NCI-H1694 (cell line): ENCODE measurements at regions not wholly inside any gene's neighbourhood (a gene's known extent, or its start where the extent isn't known, plus 50 kb on each side); places are given as distances from the start of the nearest gene placed in this dataset.
"Not testable (repeated sequence)": the region's sequence is repeated elsewhere in the genome, so short reads cannot be mapped to it uniquely, and the experiment has no call there.

ENCODE experiments used
- DNase-seq: peaks from one replicate; lab custom pipeline; 2025; lab: John Stamatoyannopoulos, UW

DNA sequence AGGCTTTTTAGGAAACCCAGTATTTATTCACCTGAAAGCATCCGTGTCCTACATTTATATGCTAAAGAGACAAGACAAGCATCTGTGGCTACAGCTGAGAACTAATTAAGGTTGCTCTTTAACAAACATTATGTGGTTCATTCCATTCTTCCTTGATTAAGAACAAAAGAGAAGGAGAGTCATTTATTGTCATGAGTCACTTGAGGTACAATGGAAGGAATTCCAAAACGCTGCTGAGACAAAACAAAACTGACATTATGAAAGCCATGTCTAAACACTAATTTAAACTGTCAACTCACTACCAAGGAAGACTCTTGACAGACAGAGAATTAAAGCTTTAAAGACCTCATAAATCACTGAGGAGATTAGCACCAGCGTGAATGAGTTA lies 214.4 kb downstream of the BMP4 start:
- no peak for DNase-seq

DNA sequence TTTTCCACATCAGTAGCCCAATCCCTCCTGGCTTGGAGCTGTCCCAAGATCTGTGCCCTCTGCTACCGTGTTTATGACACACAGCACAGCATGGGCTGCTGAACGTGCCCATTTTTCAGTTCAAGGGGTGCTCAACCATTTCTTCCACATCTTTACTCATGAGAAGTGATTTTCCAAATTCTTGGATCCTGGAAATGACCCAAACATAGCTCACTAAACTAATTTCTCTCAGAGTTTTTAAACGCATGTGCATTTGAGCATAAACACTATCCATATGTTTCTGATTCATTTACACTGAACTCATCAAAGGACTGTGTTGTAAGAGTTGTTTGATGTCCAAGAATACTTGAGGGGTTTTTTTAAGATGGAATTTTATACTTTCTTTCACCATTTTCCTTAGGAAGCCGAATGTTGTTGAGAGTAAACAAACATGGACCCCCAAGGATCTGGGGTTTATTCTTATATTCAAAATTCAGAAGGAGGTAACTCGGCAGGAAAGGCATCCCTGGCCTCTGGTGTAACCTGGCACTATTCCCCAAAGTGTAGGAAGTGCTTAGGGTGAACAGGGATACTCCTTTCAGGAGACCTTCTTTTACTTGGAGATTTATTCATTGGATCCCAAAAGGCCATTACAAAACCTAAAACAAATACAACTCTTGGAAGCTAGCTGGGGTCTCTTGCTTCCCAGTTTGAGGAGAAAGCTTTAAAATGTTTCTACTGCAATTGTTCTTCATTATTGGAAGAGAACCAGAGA lies 215.0 kb downstream of the BMP4 start:
- DNase-seq = peak; percentile 55

DNA sequence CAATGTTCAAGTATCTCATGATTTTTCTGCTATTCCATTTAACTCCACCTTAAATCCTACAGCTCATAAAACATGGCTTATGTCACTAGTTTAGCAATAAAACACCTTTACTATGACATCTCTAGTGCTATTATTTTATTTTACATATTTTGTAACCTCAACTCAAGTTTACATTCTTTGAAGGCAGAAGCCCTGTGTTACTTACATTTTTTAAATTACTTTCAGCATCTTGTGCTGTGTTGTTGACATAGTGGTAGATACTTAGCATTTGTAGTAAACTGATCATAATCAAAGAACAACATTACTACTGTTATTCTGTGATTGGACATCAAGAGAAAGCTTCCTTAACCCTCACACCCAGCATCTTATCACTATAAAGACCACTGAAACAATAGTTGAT lies 216.1 kb downstream of the BMP4 start:
- no peak for DNase-seq

DNA sequence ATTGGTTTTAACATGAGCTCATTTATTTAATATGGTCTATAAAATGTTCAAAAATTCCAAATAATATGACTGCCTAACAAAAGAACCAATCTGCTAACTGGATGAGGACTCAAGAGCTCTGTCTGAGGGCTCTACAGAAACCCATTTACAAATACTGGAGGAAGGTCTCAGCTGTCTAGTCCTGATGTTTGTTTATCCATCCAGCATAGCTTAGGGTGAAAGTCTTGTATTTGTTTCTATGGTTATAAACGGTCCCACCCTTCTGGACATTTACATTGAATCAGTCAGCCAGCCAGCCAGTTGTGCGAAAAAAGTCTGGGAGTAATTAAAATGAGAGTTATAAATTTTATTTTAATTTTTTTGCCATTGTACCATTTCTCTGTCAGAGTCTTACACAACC lies 220.7 kb downstream of the BMP4 start:
- DNase-seq = no peak

DNA sequence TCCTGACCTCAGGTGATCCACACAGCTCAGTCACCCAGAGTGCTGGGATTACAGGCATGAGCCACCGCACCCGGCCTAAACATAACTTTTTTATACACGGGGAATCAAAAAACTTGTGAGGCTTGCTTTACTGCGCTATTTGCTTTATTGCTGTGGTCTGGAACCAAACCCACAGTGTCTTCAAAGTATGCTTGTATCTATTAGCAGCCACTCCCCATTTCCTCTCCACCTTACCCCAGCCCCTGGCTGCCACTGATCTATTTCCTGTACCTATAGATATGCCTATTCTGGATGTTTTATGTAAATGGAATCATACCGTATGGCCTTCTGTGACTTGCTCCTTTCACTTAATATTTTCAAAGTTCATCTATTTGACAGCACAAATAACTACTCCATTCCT lies 233.4 kb downstream of the BMP4 start:
- DNase-seq = no peak

DNA sequence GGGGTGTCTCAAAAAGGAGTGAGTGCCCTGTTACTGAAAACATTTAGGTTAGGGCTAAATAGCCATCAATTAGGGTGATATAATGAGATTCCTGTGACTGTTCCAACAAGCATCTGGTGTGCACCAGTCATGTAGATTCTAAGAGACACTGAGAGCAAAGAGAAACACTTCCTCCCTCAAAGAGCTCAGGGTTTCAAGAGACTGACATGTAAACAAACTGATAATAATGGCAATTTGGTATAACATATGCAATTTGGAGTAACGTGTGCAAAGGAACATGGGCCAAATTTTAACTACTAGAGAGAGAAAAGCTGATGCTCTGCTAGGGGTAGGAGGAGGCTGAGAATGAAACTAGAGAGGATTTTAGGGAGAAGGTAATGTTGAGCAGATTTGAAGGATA lies 237.1 kb downstream of the BMP4 start:
- DNase-seq = no peak

DNA sequence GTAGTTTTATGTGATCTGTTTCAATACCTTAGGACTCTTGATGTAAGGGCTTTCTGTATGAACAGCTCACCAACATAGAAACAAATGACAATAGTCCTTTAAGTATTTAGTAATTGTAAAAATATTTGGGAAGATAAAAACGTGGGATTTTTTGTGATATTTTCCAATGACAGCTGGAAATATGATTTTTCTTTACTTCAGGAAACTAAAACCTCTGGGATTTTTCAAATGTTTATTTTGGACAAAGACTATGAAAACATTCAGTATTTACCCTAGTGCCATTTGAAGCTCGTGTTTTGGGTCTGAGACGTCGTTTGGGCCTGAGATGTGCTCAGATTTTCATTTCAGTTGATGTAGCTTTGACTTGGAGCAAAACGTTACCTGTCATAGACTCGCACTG lies 240.0 kb downstream of the BMP4 start:
- no peak for DNase-seq

DNA sequence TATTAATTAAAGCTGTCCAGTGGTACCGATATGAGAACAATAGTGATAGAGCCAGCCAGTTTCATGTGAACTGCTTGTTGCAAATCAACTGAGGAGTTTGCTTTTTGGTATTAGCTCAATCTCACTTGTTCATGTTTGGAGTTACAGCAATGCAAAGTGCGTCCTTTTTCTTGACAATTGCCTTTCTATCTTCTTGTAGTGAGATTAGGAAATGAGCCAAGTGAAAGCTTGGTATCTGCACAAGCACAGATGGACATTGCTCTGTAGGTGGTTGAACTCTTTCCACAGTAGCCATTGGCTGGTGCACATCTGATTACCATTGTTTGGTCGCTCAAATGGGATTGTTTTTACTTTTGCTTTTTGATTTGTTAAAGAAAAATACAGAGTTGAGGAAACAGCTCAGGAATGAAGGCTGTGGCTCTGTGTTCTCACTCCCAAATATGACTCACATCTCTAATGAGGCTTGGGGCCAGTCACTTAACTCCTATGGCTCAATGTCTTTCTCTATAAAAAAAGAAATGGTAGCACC lies 241.4 kb downstream of the BMP4 start:
- no peak for DNase-seq

DNA sequence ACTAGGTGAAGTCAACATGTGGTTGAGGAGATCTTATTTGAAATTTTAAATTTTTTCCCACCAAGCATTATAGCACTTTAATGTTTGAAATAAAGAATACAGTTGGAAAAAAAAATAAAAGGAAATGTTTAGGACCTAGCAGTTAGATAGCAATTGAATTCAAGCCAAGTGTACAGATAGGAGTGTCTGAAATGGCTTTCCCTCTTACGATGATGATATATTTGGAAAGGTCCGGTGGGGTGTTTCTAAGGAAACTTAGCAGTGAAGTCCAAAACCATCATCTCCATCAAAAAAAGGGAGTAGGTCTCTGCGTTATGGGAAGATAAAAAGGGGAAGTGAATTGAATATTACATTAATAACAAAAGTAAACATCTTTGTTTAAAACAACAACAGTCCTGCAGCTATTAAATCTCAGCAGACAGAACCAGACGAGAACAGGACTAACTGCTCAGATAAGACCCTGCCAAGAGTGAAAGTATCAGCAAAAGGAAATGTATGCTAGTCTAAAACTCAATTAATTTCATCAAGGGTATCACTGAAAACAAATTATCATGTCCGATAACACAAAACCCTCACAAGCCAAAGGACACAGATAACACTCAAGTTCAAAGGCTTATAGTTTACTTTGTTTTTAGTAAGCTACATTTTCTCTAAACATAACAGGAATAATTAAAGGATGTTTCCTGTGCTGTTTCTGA lies 242.0 kb downstream of the BMP4 start:
- no peak for DNase-seq

DNA sequence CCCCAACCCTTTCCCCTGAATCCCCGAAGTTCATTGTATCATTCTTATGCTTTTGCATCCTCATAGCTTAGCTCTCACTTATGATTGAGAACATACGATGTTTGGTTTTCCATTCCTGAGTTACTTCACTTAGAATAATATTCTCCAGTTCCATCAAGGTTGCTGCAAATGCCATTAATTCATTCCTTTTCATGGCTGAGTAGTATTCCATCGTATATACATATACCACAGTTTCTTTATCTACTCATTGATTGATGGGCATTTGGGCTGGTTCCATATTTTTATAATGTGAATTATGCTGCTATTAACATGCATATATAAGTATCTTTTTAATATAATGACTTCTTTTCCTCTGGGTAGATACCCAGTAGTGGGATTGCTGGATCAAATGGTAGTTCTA lies 243.7 kb downstream of the BMP4 start:
- not testable (repeated sequence) for DNase-seq

DNA sequence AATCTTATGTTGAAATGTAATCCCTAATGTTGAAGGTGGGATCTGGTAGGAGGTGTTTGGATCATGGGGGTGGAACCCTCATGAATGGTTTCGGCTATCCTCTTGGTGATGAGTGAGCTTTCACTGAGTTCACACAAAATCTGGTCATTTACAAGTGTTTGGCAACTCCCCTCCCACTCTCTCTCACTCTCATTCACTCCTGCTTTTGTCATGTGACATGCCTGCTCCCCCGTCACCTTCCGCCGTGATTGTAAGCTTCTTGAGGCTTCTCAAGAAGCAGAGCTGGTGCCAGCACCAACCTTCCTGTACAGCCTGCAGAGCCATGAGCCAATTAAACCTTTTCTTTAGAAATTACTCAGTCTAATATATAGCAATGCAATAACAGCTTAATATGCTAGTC lies 245.4 kb downstream of the BMP4 start:
- no peak for DNase-seq

DNA sequence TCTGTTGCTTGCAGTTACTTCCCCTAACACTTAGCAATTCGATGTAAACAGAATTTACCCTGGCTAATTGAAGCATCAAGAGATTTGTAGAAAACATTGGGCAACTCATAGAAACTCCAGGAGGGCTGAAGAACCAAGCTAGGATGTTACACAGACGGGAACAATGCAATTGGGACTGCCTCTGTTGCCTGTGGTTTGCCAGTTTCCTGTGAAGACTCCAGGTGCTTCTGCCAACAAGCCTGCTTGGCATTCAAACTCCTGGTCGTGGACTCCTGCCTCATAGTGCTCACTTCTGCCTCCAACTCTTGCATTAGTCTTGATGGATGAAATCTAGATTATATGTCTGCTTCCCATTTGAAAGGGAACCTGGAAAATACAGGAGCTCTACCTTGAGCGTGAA lies 246.0 kb downstream of the BMP4 start:
- no peak for DNase-seq

DNA sequence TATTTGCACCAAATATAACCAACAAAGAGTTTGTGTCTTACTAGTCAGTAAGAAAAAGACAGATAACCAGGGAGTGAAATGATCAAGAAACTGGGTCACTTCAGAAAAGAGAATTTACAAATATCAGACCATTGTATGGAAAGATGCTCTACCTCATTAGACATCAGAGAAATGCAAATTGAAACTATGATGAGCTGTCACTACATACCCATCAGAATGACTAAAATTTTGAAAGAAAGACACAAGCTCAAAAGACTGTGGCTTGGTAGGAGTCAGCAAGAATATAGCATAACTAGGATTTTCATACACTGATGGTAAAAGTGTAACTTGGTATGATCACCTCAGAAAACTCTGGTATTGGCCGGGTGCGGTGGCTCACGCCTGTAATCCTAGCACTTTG lies 247.2 kb downstream of the BMP4 start:
- DNase-seq = no peak

DNA sequence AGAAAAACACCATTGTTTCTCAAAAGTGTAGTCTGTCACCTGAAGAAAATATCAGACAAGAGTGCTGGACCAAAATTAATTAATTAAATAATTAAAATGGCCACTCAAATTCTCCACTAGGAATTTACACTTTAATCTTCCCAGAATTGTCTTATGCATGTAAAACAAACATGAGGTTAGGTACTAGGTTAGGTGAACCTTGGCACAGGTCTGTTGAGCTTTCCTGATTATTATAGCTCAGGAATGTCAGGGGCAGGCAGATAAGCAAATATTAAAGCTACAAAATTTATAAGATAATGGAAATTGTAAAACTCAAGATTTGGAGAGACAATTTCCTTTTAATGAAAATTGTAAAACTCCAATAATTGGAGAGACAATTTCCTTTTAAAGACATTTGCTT lies 253.2 kb downstream of the BMP4 start:
- DNase-seq = no peak

DNA sequence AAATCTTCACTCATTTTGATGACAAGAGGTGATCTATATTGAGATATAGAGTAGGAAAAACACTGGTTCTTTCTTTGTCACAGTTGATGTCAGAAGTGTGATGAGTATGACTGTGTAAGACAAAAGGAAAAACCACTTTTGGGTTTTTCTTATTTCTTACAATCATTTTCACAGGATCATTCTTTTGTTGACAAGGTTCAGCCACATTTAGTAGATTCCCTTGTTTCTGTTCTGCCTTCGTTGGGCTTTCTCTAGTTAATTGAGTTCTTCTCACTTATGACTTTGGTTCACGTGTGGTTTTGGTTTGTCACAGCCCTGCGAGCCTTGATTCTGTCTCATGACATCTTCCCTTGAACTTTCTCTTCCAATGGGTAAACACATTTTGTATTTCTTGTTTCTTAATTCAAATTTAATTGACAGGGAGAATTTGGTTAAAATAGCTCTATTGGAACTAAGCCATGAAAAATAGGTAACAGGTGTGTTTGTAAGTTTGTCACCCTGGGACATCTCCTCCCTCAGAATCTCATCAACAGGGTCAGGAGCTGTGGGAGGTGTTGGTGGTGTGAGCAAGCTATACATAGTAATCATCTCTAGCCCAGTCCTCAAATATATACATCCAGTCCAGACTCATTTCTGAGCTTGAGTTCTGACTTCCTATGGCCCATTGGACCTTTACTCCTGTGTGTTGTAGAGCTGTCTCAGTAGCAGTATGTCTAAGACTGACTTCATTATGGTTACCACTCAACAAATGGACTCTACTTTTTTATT lies 255.3 kb downstream of the BMP4 start:
- DNase-seq = no peak

DNA sequence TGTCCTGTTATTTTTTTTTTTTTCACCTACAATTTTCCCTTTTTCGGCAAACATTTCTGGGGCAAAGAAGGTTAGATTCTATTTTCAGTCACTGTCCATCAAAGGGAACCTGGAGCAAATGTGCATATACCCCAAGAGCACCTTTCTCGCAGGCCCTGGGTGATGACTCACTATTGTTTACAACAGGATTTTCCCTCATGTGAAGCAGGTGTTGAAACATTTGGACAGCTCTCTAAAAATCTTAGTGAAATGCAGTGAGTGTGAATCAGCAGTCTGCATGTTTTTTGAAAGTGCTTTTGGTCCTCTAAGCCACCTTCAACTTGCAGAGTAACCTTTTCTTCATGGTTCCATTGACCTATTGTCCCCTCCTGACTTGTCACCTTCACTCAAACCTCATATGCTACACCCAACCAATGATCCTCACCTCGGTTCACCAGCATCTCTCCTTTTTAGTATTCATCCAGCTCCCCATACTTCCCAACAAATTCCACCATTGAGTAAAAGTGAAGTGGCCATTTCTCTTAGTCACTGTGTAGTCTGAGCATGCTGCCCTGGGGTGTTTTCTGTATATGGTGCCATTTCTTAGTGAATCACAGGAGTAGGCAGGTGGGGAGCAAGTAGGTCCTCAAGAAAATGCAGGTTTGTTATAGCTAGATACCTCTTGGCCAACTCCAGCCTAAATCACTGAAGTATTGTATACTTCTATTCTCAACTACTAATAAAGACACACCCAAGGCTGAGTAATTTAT lies 260.2 kb downstream of the BMP4 start:
- DNase-seq = peak; percentile 6

DNA sequence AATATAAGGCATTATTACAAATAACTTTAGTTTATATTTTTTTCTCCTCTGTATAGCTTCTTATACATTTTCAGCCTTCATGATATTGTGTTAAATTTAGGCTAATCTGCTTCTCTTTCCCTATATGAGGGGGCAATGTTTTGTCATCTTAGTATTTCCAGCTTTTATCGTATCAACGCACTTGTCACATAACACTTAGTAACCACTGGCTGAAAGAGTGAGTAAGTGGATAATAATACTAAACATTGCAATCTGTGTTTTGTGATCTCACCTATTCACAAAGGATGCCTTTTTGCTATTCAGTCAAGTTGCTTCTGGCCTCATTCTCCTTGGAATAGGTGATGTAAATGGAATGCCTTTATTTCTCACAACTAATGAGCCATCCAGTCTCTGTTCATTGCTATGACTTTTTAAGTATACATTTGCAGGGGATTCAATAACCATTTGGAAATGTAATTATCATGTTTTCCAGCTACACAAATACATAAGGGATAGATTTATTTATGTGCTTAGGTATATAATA lies 260.9 kb downstream of the BMP4 start:
- no peak for DNase-seq

DNA sequence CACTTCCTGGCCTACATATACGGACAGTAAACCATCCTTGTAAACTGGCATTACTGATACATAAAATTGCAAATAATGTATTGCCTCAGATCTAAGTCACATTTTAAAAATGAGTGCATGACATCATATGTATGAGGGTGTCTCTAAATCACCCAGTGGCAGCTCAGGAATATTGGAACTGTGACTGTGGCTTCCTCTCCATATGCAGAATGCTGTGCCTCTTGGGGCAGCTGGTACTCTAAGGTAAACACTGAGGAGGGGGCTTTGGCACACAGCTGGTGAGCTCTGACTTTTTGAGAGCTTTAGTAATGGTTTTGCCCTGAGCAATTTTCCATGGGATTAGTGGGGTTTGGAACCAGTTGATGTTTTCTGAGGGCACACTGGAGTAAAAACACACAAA lies 263.7 kb downstream of the BMP4 start:
- DNase-seq = peak; percentile 90

DNA sequence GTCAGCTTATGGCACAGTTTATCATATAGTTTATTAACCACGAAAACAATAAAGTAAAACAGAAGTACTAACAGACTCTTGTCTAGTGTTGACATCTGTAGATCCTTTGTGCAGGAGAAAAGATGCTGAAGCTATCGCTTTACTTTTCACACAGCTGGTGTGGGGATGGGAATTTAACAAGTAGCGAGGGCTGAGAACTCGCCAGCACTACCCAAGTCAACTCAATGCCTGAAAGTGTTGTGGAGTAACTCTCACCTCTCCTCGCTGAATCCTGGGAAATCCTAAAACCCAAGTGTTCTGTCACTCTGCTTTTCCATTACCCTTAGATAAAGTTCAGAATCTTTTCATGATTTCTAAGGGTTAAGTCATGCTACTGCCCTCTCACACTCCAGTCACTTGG lies 264.2 kb downstream of the BMP4 start:
- no peak for DNase-seq

DNA sequence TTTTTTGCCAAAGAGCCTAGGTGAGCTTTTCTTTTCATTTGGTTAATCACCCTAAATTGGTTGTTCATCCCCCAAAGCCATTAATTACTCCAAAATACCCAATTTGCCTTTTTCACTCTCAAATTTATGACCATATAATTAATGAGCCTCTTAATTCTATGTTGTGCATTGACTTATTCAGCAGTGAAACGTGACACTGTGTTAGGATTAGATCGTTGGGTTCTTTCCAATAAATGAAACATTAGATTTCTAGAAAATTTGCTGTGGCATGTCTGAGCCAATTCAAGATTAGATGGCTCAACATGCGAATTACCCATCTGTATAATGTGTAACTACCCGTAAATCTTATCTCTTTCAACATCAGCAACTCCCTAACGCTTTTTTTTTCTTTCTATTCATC lies 273.4 kb downstream of the BMP4 start:
- peak; percentile 61 for DNase-seq

DNA sequence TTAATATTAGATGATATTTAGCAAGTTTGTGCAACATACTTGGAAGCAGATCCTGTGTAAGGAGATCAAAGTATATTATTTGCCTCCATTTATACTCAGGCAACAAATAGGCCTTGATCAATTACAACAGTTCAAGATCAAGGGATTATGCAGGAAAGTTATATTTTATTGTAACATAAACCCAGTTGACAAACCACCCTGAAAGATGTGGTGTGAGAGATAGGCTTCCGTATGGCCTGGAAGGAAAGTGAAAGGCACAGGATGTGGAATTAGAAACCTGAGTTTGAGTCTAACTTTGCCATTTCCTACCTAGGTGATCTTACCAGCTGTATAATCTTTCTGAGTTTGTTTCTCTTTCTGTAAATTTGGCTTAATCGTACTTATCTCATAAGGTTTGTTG lies 284.1 kb downstream of the BMP4 start:
- DNase-seq = no peak

DNA sequence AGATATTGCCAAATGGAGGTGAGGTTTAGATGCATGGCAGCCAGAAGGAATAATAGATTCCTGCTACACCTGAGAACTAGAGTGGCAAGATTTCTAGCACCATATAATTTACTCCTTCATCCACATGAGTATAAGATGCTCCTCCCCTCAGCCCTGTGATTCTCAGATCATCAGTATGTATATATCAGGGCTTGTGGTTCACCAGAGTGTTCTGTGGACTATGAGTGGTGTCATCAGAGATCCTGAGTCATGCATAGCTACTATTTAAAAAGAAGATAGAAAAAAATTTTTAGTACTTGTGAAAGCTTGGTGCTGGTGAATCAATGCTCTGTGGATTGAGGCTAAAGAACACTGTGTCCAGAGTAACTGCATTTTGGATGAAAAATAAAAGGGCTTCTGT lies 285.9 kb downstream of the BMP4 start:
- DNase-seq = no peak
